Endothelial cell (in vitro differentiated cells): ENCODE measurements at regions not wholly inside any gene's neighbourhood (a gene's known extent, or its start where the extent isn't known, plus 50 kb on each side); places are given as distances from the start of the nearest gene placed in this dataset.
"Not testable (repeated sequence)": the region's sequence is repeated elsewhere in the genome, so short reads cannot be mapped to it uniquely, and the experiment has no call there.

Experiments
- DNase-seq: peaks from one replicate; pipeline ENCODE4 v3.0.0; 2021; ENCODE audit warnings: low spot score
- H3K27ac Mint-ChIP-seq: one replicate; pipeline ENCODE4 v1.8.0; 2021; ENCODE audit warnings: mixed read lengths, inconsistent platforms; ENCODE audit not compliant: unreplicated experiment
- H3K27me3 Mint-ChIP-seq: one replicate; pipeline ENCODE4 v1.8.0; 2021; ENCODE audit warnings: mild to moderate bottlenecking, moderate library complexity, mixed read lengths, inconsistent platforms; ENCODE audit not compliant: unreplicated experiment
- H3K36me3 Mint-ChIP-seq: one replicate; pipeline ENCODE4 v1.8.0; 2021; ENCODE audit warnings: mild to moderate bottlenecking, low read depth, mixed read lengths, inconsistent platforms; ENCODE audit not compliant: unreplicated experiment
- H3K4me1 Mint-ChIP-seq: one replicate; pipeline ENCODE4 v1.8.0; 2021; ENCODE audit warnings: mild to moderate bottlenecking, mixed read lengths, inconsistent platforms; ENCODE audit not compliant: unreplicated experiment
- H3K4me3 Mint-ChIP-seq: one replicate; pipeline ENCODE4 v1.8.0; 2021; ENCODE audit warnings: mild to moderate bottlenecking, mixed read lengths, inconsistent platforms; ENCODE audit not compliant: unreplicated experiment
- H3K9me3 Mint-ChIP-seq: one replicate; pipeline ENCODE4 v1.8.0; 2021; ENCODE audit warnings: mixed read lengths, inconsistent platforms; ENCODE audit not compliant: unreplicated experiment

DNA sequence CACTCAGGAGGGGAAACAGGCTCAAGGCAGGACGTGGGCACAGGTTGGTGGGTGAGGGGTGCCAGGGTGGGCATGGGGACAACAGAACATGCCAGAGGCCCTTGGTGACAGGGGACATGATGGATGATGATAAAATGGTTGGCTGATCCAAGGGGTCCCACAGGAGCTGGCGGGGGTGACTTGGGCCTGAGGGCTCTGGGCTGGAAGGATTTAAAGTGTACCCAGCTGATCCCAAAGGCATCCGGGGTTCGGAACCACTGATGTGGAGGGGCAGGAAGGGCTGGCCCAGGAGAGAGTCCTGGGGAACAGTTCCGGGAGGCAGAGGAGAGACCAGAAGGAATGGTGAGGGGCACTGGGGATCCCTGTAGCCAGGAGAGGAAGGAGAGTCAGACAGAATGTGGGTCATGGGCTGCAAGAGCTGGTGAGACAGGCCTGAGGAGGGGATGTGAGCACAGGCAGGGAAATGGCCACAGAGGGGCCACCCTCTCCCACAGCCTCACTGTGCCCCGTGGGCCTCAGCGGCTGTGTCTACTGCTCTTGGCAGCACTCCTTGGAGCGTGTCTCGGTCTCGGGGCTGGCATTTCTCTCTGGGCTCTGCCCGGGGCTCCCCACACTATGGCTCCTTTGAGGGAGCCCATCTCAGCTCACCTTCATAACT, 70.7 kb upstream of the PTPN20 start:
- H3K4me1 Mint-ChIP-seq, H3K9me3 Mint-ChIP-seq, H3K27ac Mint-ChIP-seq, DNase-seq, H3K27me3 Mint-ChIP-seq, H3K4me3 Mint-ChIP-seq, H3K36me3 Mint-ChIP-seq: not testable (repeated sequence)

GRCh38 chr10:46841051-46841593, 70.1 kb upstream of the PTPN20 start:
- H3K9me3 Mint-ChIP-seq, H3K36me3 Mint-ChIP-seq, H3K4me1 Mint-ChIP-seq, H3K27me3 Mint-ChIP-seq, H3K4me3 Mint-ChIP-seq, DNase-seq, H3K27ac Mint-ChIP-seq: not testable (repeated sequence)

GRCh38 chr10:46845194-46845593, 66.0 kb upstream of the PTPN20 start:
- not testable (repeated sequence) for H3K27ac Mint-ChIP-seq, H3K4me3 Mint-ChIP-seq, DNase-seq, H3K9me3 Mint-ChIP-seq, H3K36me3 Mint-ChIP-seq, H3K27me3 Mint-ChIP-seq, H3K4me1 Mint-ChIP-seq

DNA sequence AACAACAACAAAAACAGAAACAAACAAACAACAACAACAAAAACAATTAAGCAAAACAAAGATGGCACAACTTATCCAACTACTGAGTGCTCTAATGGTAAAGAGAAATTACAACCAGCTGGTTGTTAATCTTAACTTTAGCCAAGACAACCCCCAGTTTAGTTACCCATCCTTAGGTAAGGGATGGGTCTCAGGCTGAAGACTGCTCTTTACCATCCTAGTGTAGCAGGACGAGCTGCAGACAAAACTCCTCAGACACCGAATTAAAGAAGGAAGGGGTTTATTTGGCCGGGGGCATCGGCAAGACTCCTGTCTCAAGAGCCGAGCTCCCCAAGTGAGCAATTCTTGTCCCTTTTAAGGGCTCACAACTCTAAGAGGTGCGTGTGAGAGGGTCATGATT, 65.6 kb upstream of the PTPN20 start:
- H3K27ac Mint-ChIP-seq, H3K27me3 Mint-ChIP-seq, H3K36me3 Mint-ChIP-seq, H3K9me3 Mint-ChIP-seq, H3K4me3 Mint-ChIP-seq, H3K4me1 Mint-ChIP-seq, DNase-seq: not testable (repeated sequence)

GRCh38 chr10:46860753-46861152, 50.5 kb upstream of the PTPN20 start:
- not testable (repeated sequence) for H3K27me3 Mint-ChIP-seq, H3K27ac Mint-ChIP-seq, H3K9me3 Mint-ChIP-seq, H3K4me1 Mint-ChIP-seq, H3K4me3 Mint-ChIP-seq, H3K36me3 Mint-ChIP-seq, DNase-seq
